Left lobe of liver (tissue), 2 donors: ENCODE measurements at regions not wholly inside any gene's neighbourhood (a gene's known extent, or its start where the extent isn't known, plus 50 kb on each side); places are given as distances from the start of the nearest gene placed in this dataset.

Experiments used
- ATAC-seq: fragments of 200-7000 bp; cut with Tn5 transposase; one replicate; pipeline ENCODE4 v1.9.1; 2020; ENCODE audit warnings: mild to moderate bottlenecking, moderate library complexity
- DNase-seq: peaks from one replicate; pipeline ENCODE4 v3.0.0-alpha.2; 2020; ENCODE audit warnings: low spot score
- donor health status: DM: no; HTN: no; CAD: no; lungs with moderate emphysema.
- donor health status: DM: no; HTN: yes; CAD: no.

DNA sequence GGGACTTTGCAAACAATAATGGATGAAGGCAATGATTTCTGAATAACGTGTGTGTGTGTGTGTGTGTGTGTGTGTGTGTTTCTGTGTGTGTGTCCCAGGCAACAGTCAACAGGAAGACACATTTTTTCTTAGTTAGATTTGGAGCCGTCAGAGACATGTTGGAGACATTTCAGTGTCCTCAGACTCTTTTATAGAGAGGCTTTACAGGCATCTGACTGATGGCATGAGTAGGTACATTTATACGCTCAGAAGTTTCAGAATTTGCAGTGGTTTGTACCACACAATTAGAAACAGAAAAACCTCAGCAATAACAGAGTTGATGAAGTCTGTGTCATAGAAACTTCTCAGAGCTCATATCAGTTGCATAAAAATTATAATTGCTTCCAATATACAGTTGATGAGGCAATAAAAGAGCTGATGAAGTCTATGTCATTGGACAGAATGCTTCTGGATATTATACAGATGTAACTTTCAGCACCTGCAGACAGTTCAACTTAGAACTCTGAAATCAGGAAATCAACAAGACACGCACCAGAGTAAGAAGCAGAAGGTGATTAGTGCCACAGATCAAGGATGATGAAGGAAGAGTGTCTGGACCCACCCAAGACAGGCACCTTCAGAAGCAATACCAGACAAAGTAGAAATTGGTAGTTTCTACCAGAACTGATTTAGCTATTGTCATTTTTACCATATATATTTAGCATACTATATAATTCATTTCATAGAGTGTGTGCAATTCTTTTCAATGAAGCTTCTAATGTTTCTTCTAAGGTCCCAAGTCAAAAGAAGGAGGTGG, 104.5 kb upstream of the LYZL1 start:
- ATAC-seq, result no peak
- DNase-seq, result no peak

DNA sequence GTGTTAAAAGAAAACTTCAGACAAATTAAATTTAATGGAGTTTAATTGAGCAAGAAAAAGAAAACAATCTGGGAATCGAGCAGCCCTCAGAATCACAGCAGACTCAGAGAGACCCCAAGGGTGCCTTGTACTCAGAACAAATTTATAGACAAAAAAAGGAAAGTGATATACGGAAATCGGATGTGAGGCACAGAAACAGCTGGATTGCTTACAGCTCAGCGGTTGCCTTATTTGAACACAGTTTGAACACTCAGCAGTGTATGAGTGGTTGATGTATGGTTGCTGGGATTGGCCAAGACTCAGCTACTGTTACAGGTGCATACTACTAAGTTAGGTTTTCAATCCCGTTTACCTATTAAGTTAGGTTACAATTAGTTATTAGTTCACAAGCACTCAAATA, 103.8 kb upstream of the LYZL1 start:
- no peak for DNase-seq
- no peak for ATAC-seq

DNA sequence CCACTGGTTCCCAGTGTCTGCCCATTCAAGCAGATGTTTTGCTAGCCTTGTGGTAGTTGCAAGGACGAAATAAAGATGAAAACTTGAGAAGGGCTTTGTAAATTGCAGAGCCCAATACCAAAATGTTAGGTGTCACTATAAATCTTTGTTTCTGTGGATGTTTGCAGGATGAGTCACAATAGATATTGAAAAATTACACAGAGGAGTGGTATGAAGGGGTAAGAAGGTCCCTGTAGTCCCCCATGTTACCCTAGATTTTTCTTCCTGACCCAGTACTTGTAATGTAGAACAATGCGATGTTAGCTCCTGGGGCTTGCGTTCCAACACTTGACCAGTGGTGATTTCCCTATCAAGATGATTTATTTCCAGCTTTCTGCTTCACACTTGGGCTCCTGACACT, 102.6 kb upstream of the LYZL1 start:
- no peak for ATAC-seq
- DNase-seq, result no peak

DNA sequence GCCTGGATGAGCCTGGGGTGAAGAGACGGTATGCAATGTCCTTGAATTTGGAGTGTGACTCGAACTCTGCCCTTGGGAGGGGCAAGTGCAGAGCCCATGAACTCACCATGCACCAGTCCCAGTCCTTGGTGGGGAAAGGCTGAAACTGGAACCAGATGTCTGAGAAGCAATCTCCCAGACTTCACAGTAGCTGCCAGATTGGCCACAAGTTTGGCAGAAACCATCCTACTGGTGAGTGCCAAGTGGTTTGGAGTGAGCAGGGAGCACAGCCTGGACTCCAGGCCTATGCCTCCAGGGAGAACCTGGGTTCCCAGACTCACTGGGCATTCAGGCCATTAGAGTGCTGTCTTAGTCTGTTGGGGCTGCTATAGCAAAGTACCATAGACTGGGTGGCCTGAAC, 99.6 kb upstream of the LYZL1 start:
- no peak for DNase-seq
- peak; percentile 56 for ATAC-seq

DNA sequence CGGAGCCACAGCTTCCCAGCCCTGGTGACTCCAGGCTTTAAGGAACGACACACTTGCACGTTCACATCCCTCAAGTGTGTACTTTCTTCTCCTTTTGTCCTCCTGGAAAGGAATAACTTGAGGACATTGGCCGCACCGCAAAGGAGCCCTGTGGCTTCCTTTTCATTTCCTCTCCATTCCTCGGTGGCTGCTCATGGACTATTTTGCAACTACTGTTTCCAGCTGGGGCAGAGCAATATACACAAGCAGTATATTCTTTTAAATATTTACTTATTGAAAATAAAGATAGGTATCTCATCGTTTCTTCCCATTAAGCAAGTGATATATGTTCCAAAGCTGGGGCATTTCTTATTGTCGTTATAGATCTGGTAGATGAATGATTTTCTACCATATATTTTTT, 97.2 kb upstream of the LYZL1 start:
- no peak for ATAC-seq

DNA sequence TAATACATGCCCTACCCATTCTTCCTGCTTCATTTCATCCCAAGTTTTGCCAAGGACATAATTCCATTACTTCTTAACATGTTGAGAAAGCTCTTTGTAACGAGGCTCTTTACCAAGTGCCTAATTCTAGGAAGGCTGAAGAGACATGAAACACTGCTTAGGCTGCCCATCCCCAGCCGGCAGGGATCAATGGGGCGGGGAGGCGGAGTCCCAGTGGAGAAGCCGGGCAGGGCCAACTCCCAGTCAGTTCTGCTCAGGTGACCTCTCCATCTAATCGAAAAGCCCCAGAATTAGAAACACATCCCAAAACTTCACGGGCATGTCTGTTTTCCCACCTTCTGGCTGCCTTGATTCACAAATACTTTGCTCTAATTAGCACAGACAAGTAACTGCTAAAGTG, 89.5 kb upstream of the LYZL1 start:
- no peak for DNase-seq

More for the DNA sequence above, 97.2 kb upstream of the LYZL1 start:
- DNase-seq, result no peak

DNA sequence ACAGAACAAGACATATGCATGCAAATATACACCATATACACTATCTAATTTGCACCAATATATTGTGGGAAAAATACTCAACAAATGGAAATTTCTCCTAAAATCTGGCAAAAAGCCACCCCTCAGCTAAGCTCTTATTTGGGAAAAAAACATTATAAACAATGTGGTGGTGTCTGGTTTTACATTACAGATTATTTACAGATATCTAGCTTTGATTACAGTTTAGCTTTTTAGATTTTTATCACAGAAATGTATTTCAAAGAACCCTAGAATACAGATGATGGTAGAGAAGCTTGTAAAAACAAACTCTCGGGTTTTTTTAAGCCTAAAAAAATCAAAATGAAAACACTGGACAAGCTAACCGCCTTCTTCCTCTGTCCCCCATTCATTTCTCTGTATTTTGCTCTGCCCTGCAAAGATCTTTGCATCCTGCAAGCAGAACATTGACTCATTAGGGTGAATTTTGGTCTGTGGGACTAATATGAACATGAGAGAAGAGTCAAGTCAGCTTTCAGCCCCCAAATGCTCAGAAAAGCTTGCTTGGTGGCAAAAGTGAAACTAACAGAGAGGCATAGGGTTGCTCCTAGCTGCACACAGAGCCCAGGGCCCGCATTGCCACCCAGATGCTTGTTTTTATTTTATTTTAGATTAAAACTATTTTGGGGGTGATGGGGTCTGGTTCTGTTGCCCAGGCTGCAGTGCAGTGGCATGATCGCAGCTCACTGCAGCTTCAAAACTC, 88.8 kb upstream of the LYZL1 start:
- ATAC-seq (no peak), DNase-seq (no peak)

More for the DNA sequence above, 89.5 kb upstream of the LYZL1 start:
- no peak for ATAC-seq

DNA sequence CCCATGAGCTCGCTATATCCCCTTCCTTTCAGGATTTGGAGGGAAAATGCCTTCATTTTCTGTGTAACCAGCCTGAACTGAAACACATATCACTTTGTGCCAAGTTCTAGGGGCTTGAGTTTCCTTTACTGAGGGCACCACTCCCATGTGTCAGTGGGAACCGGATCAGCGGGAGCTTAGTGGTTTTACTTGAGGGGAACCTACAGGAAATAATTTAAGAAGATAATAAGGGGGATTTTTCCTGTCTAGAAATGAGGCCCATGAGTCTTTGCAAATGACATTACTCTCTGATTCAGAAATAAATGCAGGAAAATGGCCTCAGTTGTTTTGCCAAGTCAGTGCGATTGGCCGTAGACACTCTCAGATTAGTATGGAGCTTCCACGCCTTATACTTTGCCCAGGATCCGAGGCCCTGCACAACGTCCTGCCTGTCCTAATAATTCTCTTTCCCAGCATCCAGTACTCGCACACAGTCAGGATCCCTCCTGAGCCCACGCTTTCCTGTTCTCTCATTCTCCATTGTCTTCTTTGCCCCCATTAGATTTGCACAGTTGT, 86.4 kb upstream of the LYZL1 start:
- DNase-seq (no peak), ATAC-seq (no peak)

DNA sequence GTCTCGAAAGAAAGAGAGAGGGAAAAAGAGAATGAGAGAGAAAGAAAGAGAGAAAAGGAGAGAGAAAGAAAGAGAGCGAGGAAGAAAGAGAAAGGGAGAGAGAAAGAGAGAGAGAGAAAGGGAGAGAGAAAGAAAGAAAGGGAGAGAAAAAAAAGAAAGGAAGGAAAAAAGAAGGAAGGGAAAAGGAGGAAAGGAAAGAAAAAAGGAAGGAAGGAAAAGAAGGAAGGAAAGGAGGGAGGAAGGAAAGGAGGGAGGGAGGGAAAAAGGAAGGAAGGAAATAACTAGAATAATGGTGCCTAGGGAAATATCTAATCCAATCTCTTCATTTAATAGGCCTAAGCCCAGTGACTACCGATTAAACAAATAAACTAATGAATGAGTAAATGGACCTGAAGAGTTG, 85.4 kb upstream of the LYZL1 start:
- no peak for DNase-seq

DNA sequence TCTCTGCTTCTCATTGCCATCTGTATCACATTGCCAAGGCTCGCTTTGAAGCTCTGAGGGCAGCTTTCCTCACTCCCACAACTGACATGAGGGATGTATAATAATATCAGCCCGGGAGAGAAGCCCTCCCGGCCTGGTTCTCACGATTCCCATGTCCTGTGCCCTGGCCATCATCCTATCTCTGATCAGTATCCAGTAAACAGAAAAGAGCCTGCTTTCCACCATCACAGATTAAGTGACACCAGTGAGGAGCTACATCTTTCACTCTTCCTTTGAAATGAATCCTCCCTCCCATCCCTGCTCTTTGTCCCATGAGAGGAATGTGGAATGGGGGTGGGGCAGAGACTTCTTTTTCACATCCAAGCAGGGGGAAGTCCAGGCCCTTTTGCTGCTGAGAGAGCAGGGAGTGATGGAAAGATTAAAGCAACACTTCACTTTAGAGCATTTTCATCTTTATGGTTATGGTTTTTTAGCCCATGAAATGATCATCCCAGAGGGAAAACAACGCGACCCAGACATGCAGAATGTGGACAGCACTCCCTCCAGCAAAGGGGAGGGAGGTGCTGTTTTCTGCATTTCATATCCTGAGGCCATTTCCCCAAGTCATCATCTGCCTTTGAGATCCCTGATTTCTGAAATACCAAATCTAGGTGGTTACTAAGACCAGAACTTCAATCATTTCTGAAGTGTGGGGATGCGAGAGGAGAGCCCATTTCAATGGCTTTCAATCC, 84.6 kb upstream of the LYZL1 start:
- ATAC-seq (no peak), DNase-seq (no peak)

More for the DNA sequence above, 85.4 kb upstream of the LYZL1 start:
- no peak for ATAC-seq

DNA sequence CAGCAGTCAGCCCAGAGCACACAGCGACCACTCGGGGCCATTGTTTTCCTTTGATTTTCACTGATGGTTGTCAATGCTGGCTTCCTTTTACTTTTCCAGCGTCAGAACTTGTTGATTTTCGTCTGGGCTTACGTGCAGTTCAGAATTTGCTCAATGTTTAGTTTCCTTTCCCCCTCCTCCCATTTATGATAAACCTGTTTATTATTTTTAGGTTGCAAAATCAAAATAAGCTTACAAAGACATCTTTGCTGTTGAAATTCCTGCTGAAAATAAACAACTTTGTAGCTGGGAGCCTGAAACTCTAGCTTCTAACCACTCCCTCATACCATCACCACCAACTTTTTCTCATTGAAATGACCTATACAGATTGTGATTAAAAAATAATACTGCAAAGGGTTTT, 83.1 kb upstream of the LYZL1 start:
- DNase-seq (no peak), ATAC-seq (no peak)

DNA sequence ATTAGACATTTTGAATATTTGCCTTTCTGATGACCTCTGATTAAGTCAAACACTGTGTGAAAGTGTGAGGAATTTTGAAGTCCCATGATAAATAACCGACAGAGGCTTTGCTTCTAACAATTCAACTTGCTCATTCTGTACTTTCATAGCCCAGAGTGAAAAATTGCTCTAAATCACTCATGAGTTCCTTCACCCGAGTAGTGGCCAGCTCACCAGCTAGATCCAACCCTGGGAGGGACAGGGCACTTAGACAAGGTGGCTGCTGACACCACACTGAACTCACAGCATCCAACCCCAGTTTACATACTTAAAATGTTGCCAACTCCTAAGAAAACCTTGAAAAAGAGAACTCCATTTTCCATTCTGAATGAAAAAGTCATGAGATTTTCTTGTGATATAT, 80.0 kb upstream of the LYZL1 start:
- no peak for DNase-seq
- no peak for ATAC-seq

DNA sequence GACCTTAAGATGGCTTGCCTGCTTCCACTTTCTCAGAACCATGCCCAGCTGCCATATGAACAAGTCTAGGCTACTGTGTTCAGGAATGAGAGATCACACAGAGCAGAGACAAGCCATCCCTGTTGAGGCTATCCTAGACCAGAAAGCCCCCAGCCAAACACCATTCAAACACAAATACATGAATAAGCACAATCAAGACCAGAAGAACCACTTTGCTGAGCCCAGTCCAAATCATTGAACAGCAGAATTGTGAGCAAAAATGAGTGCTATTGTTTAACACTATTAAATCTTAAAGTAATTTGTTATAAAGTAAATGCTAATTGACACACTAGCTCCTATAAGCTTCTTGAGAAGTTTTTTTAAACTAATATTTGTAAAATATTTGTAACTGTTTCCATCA, 79.0 kb upstream of the LYZL1 start:
- DNase-seq, result no peak
- no peak for ATAC-seq

DNA sequence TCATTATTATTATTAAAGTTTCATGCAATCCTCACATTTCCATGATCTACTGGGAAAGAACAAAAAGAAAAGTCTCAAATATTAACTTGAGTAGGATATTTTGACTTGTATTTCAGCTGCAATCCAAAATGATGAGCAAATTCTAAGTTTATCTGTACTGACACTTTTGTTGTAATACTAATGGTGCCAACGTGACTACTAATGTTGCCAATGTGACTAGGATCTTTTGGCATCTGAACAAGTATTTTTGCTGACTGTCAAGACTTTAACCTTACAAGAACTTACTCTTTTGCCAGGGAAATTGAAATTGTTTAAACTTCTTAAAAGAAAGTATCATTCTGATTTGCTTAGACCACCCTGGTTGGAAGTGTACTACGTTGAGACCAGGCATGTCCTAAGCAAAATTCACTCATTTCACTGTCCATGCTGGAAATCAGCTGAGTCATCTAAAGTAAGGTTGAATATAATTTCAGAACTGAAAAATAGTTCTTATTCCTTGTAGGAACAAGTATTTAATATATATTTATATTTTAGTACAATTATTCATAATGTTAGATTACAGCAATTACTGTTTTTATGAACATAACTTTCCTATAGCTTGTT, 78.5 kb upstream of the LYZL1 start:
- ATAC-seq (no peak), DNase-seq (no peak)

DNA sequence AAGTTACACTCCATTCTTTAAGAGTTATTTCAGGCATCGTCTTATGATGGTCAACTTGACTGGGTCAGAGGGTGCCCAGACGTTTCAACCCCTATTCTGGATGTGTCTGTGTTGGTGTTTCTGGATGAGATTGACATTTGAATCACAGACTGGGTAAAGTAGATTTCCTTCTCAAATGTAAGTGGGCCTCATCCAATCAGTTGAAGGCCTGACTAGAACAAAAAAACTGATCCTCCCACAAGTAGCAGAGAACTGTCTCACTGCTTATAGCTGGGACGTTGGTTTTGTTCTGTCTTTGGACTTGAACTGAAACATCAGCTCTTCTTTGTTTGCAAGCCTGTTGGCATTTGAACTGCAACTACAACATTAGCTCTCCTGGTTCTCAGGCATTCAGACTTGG, 76.3 kb upstream of the LYZL1 start:
- ATAC-seq, result no peak
- no peak for DNase-seq

DNA sequence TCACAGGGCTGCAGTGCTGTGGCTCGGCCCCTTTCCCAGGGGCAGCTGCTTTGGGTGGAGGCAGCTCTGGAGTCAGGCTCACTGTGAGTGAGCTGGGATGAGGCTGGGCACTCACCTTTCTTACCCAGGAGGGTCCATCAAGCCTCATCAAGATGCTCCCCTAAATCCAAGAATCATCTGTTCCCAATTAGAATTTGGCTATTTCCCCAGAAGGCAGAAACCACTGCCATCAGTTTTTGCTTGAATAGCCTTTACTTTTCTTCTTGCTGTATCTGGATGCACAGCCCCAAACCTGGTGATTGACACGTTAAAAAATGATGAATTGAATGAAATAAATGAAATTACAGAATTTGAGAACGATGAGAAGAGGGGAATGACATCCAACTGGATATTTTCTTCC, 74.3 kb upstream of the LYZL1 start:
- ATAC-seq (no peak), DNase-seq (no peak)

DNA sequence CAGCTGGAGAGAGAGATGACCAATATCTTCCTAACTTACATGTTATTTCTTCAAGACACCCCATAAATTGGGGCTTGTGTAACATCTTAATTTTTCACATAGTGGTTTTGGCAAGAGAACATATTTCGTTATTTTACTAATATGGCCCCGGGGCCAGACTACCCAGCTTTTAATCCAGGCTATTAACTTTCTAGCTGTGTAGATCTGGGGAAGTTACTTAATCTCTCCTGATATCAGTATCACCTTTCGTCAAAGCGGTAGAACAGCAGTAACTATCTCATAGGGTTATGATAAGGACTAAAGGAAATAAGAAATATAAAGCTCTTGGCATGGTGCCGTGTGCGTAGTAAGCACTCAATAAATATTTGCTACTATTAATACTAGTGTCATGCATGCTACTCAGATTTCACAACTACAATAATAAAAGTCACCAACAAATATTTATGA, 71.6 kb upstream of the LYZL1 start:
- ATAC-seq, result no peak

DNA sequence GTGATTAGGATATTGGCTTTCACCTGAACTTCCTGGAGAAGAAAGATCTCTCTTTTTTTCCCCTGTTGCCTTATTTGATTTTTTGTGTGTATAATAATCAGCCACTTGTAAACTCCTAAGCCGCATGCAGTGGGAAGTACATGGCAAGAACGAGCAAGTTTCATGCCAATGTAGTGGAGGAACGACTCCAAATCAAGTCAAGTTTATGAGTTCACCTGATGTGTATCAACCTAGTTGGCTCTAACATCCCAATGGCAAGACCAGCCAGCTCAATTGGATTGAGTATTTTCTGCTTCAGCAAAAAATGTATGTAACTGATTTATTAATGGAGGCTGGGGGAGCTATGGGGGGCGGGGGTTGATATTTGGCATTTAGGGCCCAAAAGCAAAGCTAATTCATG, 65.5 kb upstream of the LYZL1 start:
- no peak for ATAC-seq
- DNase-seq, result no peak

More for the DNA sequence above, 71.6 kb upstream of the LYZL1 start:
- DNase-seq, result no peak

DNA sequence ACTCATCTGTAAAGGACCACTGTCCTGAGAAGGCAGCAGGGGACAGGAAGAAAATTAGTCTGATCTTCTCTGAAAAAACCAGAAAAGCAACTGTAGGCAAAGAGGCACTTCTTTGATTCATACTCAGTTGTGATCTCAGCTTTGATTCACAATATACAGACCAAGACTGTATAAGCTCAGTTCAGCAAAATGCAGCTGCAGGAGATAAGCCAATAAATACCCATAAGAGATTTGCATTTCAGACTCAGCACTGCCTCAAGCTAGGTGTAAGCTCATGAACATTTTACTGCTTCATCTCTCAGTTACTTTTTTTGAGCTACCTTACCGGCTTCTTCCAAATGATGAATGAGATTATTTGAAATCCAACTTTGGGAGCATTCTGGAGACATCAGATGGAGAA, 64.2 kb upstream of the LYZL1 start:
- DNase-seq, result no peak

DNA sequence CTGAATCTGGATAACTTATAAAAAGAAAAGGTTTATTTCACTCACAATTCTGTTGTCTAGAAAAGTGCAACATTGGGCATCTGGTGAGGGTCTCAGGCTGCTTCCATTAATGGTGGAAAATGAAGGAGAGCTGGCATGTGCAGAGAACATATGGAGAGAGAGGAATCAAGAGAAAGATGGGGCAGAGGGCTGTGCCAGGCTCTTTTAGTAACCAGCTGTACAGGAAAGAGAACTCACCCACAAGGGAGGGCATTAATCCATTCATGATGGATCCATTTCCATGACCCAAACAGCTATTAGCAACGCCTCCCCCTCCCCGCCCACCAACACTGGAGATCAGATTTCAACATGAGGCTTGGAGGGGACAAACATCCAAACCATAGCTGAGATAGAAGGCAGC, 61.7 kb upstream of the LYZL1 start:
- no peak for ATAC-seq
- no peak for DNase-seq

More for the DNA sequence above, 64.2 kb upstream of the LYZL1 start:
- no peak for ATAC-seq

DNA sequence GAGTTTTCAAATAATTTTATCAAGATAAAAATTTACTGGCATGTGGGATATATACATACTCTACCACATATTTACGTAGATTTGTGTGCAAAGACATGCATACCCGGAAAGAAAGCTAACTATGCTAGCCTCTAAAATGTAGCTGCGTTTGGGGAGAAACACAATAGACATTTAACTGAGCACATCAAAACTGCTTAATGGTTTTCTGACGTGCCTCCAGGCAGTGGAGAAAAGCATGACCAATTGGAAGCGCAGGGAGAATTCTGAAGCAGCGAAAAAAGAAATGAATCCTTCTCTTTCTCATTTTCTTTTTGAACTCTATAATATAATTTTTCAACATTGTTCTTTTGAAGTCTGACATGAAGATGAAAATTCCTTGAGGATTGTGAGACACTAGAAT, 60.3 kb upstream of the LYZL1 start:
- ATAC-seq (no peak), DNase-seq (no peak)
